Lung (tissue), 11 donors: ENCODE measurements at regions not wholly inside any gene's neighbourhood (a gene's known extent, or its start where the extent isn't known, plus 50 kb on each side); places are given as distances from the start of the nearest gene placed in this dataset.

Source experiments
- ATAC-seq: fragments of 200-7000 bp; cut with Tn5 transposase; one replicate; pipeline ENCODE4 v1.9.1; 2020; ENCODE audit warnings: moderate number of reproducible peaks; ENCODE audit not compliant: insufficient read depth, low FRiP score
- DNase-seq, 3 donors: peaks; one replicate each; pipeline ENCODE4 v3.0.0-alpha.2; 2013 to 2017
- H3K27ac ChIP-seq, 2 donors: one replicate each; pipeline ENCODE4 v1.5.1; 2013; ENCODE audit warnings: mild to moderate bottlenecking in 2 of 2, moderate library complexity in 2 of 2, control low read depth in 1 of 2, inconsistent platforms in 1 of 2, low read depth in 1 of 2, low read length in 1 of 2
- H3K27me3 ChIP-seq, 3 donors: one replicate each; pipeline ENCODE4 v1.5.1; 2013; ENCODE audit warnings: low read length in 2 of 3; ENCODE audit not compliant: control insufficient read depth in 3 of 3, insufficient read depth in 3 of 3
- H3K36me3 ChIP-seq, 4 donors: one replicate each; pipeline ENCODE4 v1.5.1; 2013; ENCODE audit warnings: low read length in 4 of 4, mild to moderate bottlenecking in 1 of 4, moderate library complexity in 1 of 4; ENCODE audit not compliant: control insufficient read depth in 4 of 4, insufficient read depth in 4 of 4
- H3K4me1 ChIP-seq, 5 donors: one replicate each; pipeline ENCODE4 v1.5.1; 2013; ENCODE audit warnings: low read length in 5 of 5, mild to moderate bottlenecking in 2 of 5, moderate library complexity in 1 of 5; ENCODE audit not compliant: control insufficient read depth in 5 of 5, insufficient read depth in 5 of 5
- H3K4me3 ChIP-seq: one replicate; pipeline ENCODE4 v1.5.1; 2013; ENCODE audit warnings: mild to moderate bottlenecking, control low read depth, moderate library complexity
- H3K9ac ChIP-seq, 2 donors: one replicate each; pipeline ENCODE4 v1.5.1; 2013; ENCODE audit warnings: low read length in 2 of 2, control low read depth in 1 of 2; ENCODE audit not compliant: insufficient read depth in 1 of 2
- H3K9me3 ChIP-seq, 4 donors: one replicate each; pipeline ENCODE4 v1.5.1; 2013; ENCODE audit warnings: low read length in 3 of 4, mild to moderate bottlenecking in 1 of 4, moderate library complexity in 1 of 4; ENCODE audit not compliant: control insufficient read depth in 4 of 4, insufficient read depth in 3 of 4
- WGBS, 2 donors: extraction: QIAGEN DNeasy Blood & Tissue Kit; methylation state at CpG; one replicate each; pipeline ENCODE4 v1.1.7; 2013; 5-methylcytosine and 5-hydroxymethylcytosine counted together
- TF ChIP-seq, protein P1 (sequence below): IDR thresholded peaks from 2 replicates; pipeline ENCODE4 v1.5.1; 2012; ENCODE audit warnings: mild to moderate bottlenecking; ENCODE audit errors: control extremely low read depth, extremely low read depth
- donor health status: control.
- donor health status: control.
- donor health status: Bipolar disorder and iron deficiency.
- donor health status: healthy.
- donor health status: DM: yes; HTN: yes; CAD: no.

DNA sequence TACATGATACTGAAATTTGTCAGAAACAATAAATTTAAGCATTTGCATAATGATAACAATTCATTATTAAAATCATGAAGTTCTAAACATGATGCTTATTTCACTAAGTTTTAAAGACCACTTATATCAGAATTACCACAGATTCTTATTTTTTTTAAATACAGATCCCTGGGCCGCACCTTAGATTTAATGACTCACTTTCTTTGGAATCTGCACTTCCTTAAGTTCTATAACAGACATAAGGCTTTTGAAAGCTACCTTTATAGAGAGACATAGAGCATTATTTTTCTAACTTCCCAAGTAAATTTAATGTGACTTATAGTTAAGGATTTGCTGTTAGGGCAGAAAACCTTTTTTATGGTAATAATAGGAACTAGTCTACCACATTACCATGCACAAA lies 214.9 kb downstream of the IPMK start:
- Histone ChIP-seq H3K4me1 (no peaks in the 10 kb centered on the region), H3K36me3 (no peaks in the 10 kb centered on the region), H3K27me3 (no peaks in the 10 kb centered on the region), H3K9me3 (no peaks in the 10 kb centered on the region), H3K4me3 (no peak overlapping the region), H3K27ac (no peak overlapping the region), H3K9ac (no peak overlapping the region)
- WGBS, 2 donors = 78 to 86% methylated on average over 1 of the region's 1 CpG
- no peak for ATAC-seq
- no peak for DNase-seq
- TF ChIP-seq, protein P1, sequence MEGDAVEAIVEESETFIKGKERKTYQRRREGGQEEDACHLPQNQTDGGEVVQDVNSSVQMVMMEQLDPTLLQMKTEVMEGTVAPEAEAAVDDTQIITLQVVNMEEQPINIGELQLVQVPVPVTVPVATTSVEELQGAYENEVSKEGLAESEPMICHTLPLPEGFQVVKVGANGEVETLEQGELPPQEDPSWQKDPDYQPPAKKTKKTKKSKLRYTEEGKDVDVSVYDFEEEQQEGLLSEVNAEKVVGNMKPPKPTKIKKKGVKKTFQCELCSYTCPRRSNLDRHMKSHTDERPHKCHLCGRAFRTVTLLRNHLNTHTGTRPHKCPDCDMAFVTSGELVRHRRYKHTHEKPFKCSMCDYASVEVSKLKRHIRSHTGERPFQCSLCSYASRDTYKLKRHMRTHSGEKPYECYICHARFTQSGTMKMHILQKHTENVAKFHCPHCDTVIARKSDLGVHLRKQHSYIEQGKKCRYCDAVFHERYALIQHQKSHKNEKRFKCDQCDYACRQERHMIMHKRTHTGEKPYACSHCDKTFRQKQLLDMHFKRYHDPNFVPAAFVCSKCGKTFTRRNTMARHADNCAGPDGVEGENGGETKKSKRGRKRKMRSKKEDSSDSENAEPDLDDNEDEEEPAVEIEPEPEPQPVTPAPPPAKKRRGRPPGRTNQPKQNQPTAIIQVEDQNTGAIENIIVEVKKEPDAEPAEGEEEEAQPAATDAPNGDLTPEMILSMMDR = no peak

DNA sequence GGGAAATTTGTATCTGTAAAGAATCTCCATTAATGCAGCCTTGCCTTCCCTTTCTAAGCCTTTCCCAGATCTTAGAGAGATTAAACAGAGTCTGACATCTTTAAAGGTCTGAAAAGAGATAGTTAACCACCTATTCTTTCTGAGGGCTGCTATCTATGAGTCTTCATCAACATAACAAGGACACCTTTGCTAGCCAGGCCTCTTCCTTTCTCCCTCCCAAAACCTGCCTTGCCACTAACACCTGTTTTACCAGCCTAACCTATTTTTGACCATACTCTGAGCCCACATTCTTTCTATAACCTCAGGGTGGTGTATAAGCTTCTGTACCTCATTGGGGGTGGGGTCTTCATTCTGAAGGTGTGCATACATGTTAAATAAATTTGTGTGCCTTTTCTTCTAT lies 217.1 kb downstream of the IPMK start:
- Histone ChIP-seq H3K9ac (no peak overlapping the region), H3K9me3 (no peaks in the 10 kb centered on the region), H3K27me3 (no peaks in the 10 kb centered on the region), H3K4me1 (no peaks in the 10 kb centered on the region), H3K36me3 (no peaks in the 10 kb centered on the region), H3K27ac (no peak overlapping the region), H3K4me3 (no peak overlapping the region)
- ATAC-seq (no peak), DNase-seq (no peak)
- TF ChIP-seq, protein P1 = no peak

DNA sequence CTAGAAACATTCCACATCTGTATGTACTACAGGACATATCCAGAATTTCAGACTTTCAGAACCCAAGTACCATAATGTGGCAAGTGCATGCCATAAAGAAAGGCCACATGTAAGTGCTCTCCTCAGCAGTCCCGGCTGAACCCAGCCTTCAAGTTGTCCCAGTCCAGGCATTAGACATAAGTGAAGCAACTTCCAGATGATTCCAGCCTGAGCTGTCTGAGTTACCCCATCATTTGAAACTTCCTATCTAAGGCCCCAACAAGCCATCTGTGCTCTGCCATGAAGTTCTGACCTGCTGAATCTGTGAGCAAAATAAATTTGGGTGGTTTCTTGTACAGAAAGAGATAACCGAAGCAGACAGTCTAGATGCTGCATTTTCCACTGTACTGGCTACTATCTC lies 218.8 kb downstream of the IPMK start:
- TF ChIP-seq, protein P1 = no peak
- H3K4me3 ChIP-seq = no peak overlapping the region
- H3K36me3 ChIP-seq = no peaks in the 10 kb centered on the region
- 69 to 71% methylated on average over 2 of the region's 2 CpGs for WGBS, 2 donors
- no peak overlapping the region for H3K9ac ChIP-seq
- no peak for DNase-seq
- ATAC-seq = no peak
- H3K4me1 ChIP-seq = no peaks in the 10 kb centered on the region
- no peaks in the 10 kb centered on the region for H3K27me3 ChIP-seq
- no peak overlapping the region for H3K27ac ChIP-seq
- no peaks in the 10 kb centered on the region for H3K9me3 ChIP-seq

DNA sequence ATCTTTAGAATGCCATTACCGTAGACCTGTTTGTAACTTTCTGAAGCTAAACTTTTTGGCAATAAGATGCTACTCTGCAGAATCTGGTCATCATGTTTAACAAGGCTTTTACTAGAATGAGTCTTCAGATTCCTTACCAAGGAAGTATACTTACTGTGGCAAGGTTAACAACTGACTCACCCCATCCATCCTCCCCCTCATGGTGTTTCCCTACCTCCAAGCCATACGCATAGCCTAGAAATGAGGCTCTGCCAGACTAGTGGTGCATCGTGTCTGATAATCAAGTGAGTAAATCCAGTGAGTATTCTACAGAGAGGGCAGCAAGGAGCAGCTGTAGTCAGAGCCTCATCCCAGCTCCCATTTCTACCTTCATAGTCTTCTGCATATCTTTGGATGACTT lies 223.6 kb downstream of the IPMK start:
- H3K4me1 ChIP-seq = no peaks in the 10 kb centered on the region
- no peak overlapping the region for H3K9ac ChIP-seq
- whole genome bisulfite sequencing, 2 donors = 87 to 93% methylated on average over 3 of the region's 3 CpGs
- H3K4me3 ChIP-seq = no peak overlapping the region
- ATAC-seq (no peak), DNase-seq (no peak)
- H3K27ac ChIP-seq = no peak overlapping the region
- TF ChIP-seq, protein P1 = no peak
- H3K9me3 ChIP-seq = no peaks in the 10 kb centered on the region
- no peaks in the 10 kb centered on the region for H3K36me3 ChIP-seq
- H3K27me3 ChIP-seq = no peaks in the 10 kb centered on the region
